ENCODE measurements at regions not wholly inside any gene's neighbourhood (a gene's known extent, or its start where the extent isn't known, plus 50 kb on each side); places are given as distances from the start of the nearest gene placed in this dataset.
"Not testable (repeated sequence)": the region's sequence is repeated elsewhere in the genome, so short reads cannot be mapped to it uniquely, and the experiment has no call there.

DNA sequence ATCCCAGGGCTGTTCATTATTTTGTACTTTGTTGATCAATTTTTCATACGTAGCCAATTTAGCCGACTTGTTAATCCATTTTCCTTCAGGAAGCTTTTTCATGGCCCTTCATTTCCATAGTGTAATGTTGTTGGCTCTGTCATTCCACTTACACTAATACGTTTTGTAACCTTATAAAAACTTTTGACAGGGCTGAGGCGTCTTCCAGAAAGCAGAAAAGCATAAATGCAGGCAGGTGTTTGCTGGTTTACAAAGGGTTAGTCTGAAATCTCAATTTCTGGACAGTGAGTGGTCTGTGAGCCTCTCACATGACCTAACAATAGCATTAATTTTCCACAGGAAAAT lies 444.0 kb downstream of the OTOL1 start:
- Mint-ChIP-seq H3K27me3 (ENCODE audit: low read depth, unreplicated experiment) (no peaks in the 10 kb centered on the region), H3K4me3 (ENCODE audit: unreplicated experiment) (no peak overlapping the region), H3K4me1 (ENCODE audit: low read depth, unreplicated experiment) (no peaks in the 10 kb centered on the region), H3K9me3 (ENCODE audit: unreplicated experiment) (peaks cover 10% of the 10 kb centered on the region), H3K36me3 (ENCODE audit: low read depth, unreplicated experiment) (no peaks in the 10 kb centered on the region), H3K27ac (ENCODE audit: unreplicated experiment) (no peak overlapping the region)
- DNase-seq (ENCODE audit: low read depth), result no peak
- Histone ChIP-seq H3K9ac (ENCODE audit: low read length) (no peak overlapping the region), H3K27ac (ENCODE audit: low read depth, low read length) (no peak overlapping the region), H3K4me1 (ENCODE audit: insufficient read depth, low read length) (no peaks in the 10 kb centered on the region), H3K9me3 (ENCODE audit: insufficient read depth, low read depth, low read length) (no peaks in the 10 kb centered on the region), H3K27me3 (ENCODE audit: insufficient read depth, low read length) (no peaks in the 10 kb centered on the region), H2AFZ (ENCODE audit: low read depth, low read length) (no peak overlapping the region), H4K20me1 (ENCODE audit: insufficient read depth, low read length) (no peaks in the 10 kb centered on the region), H3K4me2 (ENCODE audit: low read length) (no peak overlapping the region), H3K4me3 (ENCODE audit: insufficient read depth, low read depth, low read length) (no peak overlapping the region), H3K36me3 (ENCODE audit: insufficient read depth, low read length) (no peaks in the 10 kb centered on the region), H3K79me2 (ENCODE audit: insufficient read depth, low read length) (no peaks in the 10 kb centered on the region)
- TF ChIP-seq, protein P1, sequence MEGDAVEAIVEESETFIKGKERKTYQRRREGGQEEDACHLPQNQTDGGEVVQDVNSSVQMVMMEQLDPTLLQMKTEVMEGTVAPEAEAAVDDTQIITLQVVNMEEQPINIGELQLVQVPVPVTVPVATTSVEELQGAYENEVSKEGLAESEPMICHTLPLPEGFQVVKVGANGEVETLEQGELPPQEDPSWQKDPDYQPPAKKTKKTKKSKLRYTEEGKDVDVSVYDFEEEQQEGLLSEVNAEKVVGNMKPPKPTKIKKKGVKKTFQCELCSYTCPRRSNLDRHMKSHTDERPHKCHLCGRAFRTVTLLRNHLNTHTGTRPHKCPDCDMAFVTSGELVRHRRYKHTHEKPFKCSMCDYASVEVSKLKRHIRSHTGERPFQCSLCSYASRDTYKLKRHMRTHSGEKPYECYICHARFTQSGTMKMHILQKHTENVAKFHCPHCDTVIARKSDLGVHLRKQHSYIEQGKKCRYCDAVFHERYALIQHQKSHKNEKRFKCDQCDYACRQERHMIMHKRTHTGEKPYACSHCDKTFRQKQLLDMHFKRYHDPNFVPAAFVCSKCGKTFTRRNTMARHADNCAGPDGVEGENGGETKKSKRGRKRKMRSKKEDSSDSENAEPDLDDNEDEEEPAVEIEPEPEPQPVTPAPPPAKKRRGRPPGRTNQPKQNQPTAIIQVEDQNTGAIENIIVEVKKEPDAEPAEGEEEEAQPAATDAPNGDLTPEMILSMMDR (IDR thresholded peaks at IDR 0.05; ENCODE audit: insufficient read depth, low read depth, low read length), result no peak
- no peak for TF ChIP-seq EZH2 (IDR thresholded peaks at IDR 0.05; ENCODE audit: insufficient read depth, low read length)
- no peak for FAIRE-seq

DNA sequence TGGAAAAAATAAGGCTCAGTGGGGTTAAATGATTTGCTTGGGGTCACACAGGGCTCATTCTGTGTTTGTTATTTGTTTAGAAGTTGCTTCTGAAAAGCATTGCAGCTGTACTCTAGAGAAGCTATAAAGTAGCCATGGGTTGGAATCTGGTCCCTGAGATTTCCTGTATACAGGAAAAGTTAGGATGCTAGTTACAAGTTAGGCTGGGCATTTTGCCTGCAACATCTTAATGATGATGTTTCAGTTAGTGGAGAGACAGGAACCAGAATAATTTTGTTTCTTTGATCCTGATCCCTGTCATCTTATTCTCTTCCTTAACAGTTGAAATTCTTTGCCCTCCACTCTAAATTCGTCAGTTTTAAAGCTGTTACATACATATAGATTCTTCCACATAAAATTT lies 445.3 kb downstream of the OTOL1 start:
- Histone ChIP-seq H3K4me2 (ENCODE audit: low read length) (no peak overlapping the region), H4K20me1 (ENCODE audit: insufficient read depth, low read length) (no peaks in the 10 kb centered on the region), H3K9ac (ENCODE audit: low read length) (no peak overlapping the region), H3K27ac (ENCODE audit: low read depth, low read length) (no peak overlapping the region), H3K4me1 (ENCODE audit: insufficient read depth, low read length) (no peaks in the 10 kb centered on the region), H3K4me3 (ENCODE audit: insufficient read depth, low read depth, low read length) (no peak overlapping the region), H3K36me3 (ENCODE audit: insufficient read depth, low read length) (no peaks in the 10 kb centered on the region), H2AFZ (ENCODE audit: low read depth, low read length) (no peak overlapping the region), H3K79me2 (ENCODE audit: insufficient read depth, low read length) (no peaks in the 10 kb centered on the region), H3K27me3 (ENCODE audit: insufficient read depth, low read length) (no peaks in the 10 kb centered on the region), H3K9me3 (ENCODE audit: insufficient read depth, low read depth, low read length) (no peaks in the 10 kb centered on the region)
- H3K4me3 Mint-ChIP-seq (ENCODE audit: unreplicated experiment), result no peak overlapping the region
- no peaks in the 10 kb centered on the region for H3K36me3 Mint-ChIP-seq (ENCODE audit: low read depth, unreplicated experiment)
- peaks cover 10% of the 10 kb centered on the region for H3K9me3 Mint-ChIP-seq (ENCODE audit: unreplicated experiment)
- DNase-seq (ENCODE audit: low read depth), result no peak
- TF ChIP-seq, protein P1 (IDR thresholded peaks at IDR 0.05; ENCODE audit: insufficient read depth, low read depth, low read length), result no peak
- no peak for TF ChIP-seq EZH2 (IDR thresholded peaks at IDR 0.05; ENCODE audit: insufficient read depth, low read length)
- no peak for FAIRE-seq
- H3K4me1 Mint-ChIP-seq (ENCODE audit: low read depth, unreplicated experiment), result no peaks in the 10 kb centered on the region
- no peak overlapping the region for H3K27ac Mint-ChIP-seq (ENCODE audit: unreplicated experiment)
- no peaks in the 10 kb centered on the region for H3K27me3 Mint-ChIP-seq (ENCODE audit: low read depth, unreplicated experiment)

DNA sequence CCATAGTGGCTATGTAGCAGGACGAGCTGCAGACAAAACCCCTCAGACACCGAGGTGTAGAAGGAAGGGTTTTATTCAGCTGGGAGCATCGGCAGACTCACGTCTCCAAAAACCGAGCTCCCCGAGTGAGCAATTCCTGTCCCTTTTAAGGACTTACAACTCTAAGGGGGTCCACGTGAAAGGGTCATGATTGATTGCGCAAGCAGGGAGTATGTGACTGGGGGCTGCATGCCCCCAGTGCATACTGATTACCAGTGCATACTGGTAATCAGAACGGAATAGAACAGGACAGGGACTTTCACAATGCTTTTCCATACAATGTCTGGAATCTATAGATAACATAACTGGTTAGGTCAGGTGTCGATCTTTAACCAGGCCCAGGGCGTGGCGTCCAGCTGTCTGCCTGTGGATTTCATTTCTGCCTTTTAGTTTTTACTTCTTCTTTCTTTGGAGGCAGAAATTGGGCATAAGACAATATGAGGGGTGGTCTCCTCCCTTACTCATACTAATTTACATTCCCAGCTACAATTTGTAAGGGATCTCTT lies 447.3 kb downstream of the OTOL1 start:
- not testable (repeated sequence) for H3K27ac ChIP-seq (ENCODE audit: low read depth, low read length); H3K4me1 Mint-ChIP-seq (ENCODE audit: low read depth, unreplicated experiment); H2AFZ ChIP-seq (ENCODE audit: low read depth, low read length); DNase-seq (ENCODE audit: low read depth); H3K4me3 Mint-ChIP-seq (ENCODE audit: unreplicated experiment); H3K36me3 ChIP-seq (ENCODE audit: insufficient read depth, low read length); H3K4me3 ChIP-seq (ENCODE audit: insufficient read depth, low read depth, low read length); H3K36me3 Mint-ChIP-seq (ENCODE audit: low read depth, unreplicated experiment); H3K9me3 Mint-ChIP-seq (ENCODE audit: unreplicated experiment); H3K27ac Mint-ChIP-seq (ENCODE audit: unreplicated experiment); H3K27me3 Mint-ChIP-seq (ENCODE audit: low read depth, unreplicated experiment); H3K79me2 ChIP-seq (ENCODE audit: insufficient read depth, low read length); H3K27me3 ChIP-seq (ENCODE audit: insufficient read depth, low read length); FAIRE-seq; H3K9me3 ChIP-seq (ENCODE audit: insufficient read depth, low read depth, low read length); H3K4me2 ChIP-seq (ENCODE audit: low read length); H3K9ac ChIP-seq (ENCODE audit: low read length); H3K4me1 ChIP-seq (ENCODE audit: insufficient read depth, low read length); H4K20me1 ChIP-seq (ENCODE audit: insufficient read depth, low read length)
